Muscle layer of colon (tissue), 2 donors: ENCODE measurements at regions not wholly inside any gene's neighbourhood (a gene's known extent, or its start where the extent isn't known, plus 50 kb on each side); places are given as distances from the start of the nearest gene placed in this dataset.

ENCODE experiments used
- H3K27ac ChIP-seq: one replicate; pipeline ENCODE4 v1.7.0; 2013; ENCODE audit warnings: low read depth, mild to moderate bottlenecking, low read length, moderate library complexity
- H3K27me3 ChIP-seq, 2 donors: one replicate each; pipeline ENCODE4 v1.7.0; 2013; ENCODE audit warnings: low read length in 2 of 2, mild to moderate bottlenecking in 2 of 2; ENCODE audit not compliant: insufficient read depth in 2 of 2, control insufficient read depth in 1 of 2
- H3K36me3 ChIP-seq: one replicate; pipeline ENCODE4 v1.7.0; 2013; ENCODE audit warnings: mild to moderate bottlenecking, low read length; ENCODE audit not compliant: insufficient read depth
- H3K4me1 ChIP-seq: one replicate; pipeline ENCODE4 v1.7.0; 2013; ENCODE audit warnings: mild to moderate bottlenecking, low read length; ENCODE audit not compliant: insufficient read depth
- H3K4me3 ChIP-seq, 2 donors: one replicate each; pipeline ENCODE4 v1.7.0; 2013; ENCODE audit warnings: low read length in 2 of 2, low read depth in 1 of 2, mild to moderate bottlenecking in 1 of 2, moderate library complexity in 1 of 2
- H3K9ac ChIP-seq: one replicate; pipeline ENCODE4 v1.7.0; 2013; ENCODE audit warnings: low read length
- H3K9me3 ChIP-seq: one replicate; pipeline ENCODE4 v1.7.0; 2013; ENCODE audit warnings: mild to moderate bottlenecking, low read length
- donor health status: abdominal sarcoma.
- donor health status: Adenocarcinoma of cecum.

- H3K9me3 ChIP-seq = no peaks in the 10 kb centered on the region
- no peaks in the 10 kb centered on the region for H3K27me3 ChIP-seq
- no peak overlapping the region for H3K27ac ChIP-seq
- no peaks in the 10 kb centered on the region for H3K36me3 ChIP-seq
- H3K4me3 ChIP-seq = no peak overlapping the region
- H3K4me1 ChIP-seq = no peaks in the 10 kb centered on the region
- H3K9ac ChIP-seq = no peak overlapping the region
These were observed 57.6 kb downstream of the JRKL start for GRCh38 chr11:96447208-96448110.

- Histone ChIP-seq H3K36me3 (no peaks in the 10 kb centered on the region), H3K4me3 (no peak overlapping the region), H3K27me3 (no peaks in the 10 kb centered on the region), H3K9me3 (no peaks in the 10 kb centered on the region), H3K9ac (no peak overlapping the region), H3K27ac (no peak overlapping the region), H3K4me1 (no peaks in the 10 kb centered on the region)
These were observed 58.4 kb downstream of the JRKL start for GRCh38 chr11:96448225-96448624.

GRCh38 chr11:96456111-96456510 lies 66.3 kb downstream of the JRKL start:
- no peaks in the 10 kb centered on the region for H3K27me3 ChIP-seq
- no peaks in the 10 kb centered on the region for H3K4me1 ChIP-seq
- no peaks in the 10 kb centered on the region for H3K9me3 ChIP-seq
- H3K27ac ChIP-seq = no peak overlapping the region
- no peaks in the 10 kb centered on the region for H3K36me3 ChIP-seq
- no peak overlapping the region for H3K4me3 ChIP-seq
- no peak overlapping the region for H3K9ac ChIP-seq

GRCh38 chr11:96459751-96460150 lies 69.9 kb downstream of the JRKL start:
- Histone ChIP-seq H3K27me3 (no peaks in the 10 kb centered on the region), H3K9ac (no peak overlapping the region), H3K9me3 (no peaks in the 10 kb centered on the region), H3K4me3 (no peak overlapping the region), H3K27ac (no peak overlapping the region), H3K36me3 (no peaks in the 10 kb centered on the region), H3K4me1 (no peaks in the 10 kb centered on the region)

- no peak overlapping the region for H3K27ac ChIP-seq
- H3K9me3 ChIP-seq = no peaks in the 10 kb centered on the region
- H3K36me3 ChIP-seq = no peaks in the 10 kb centered on the region
- no peak overlapping the region for H3K4me3 ChIP-seq
- no peaks in the 10 kb centered on the region for H3K27me3 ChIP-seq
- H3K4me1 ChIP-seq = no peaks in the 10 kb centered on the region
- no peak overlapping the region for H3K9ac ChIP-seq
These were observed 72.1 kb downstream of the JRKL start for GRCh38 chr11:96461871-96462270.

- Histone ChIP-seq H3K27me3 (no peaks in the 10 kb centered on the region), H3K9me3 (no peaks in the 10 kb centered on the region), H3K4me1 (no peaks in the 10 kb centered on the region), H3K9ac (no peak overlapping the region), H3K36me3 (no peaks in the 10 kb centered on the region), H3K27ac (no peak overlapping the region), H3K4me3 (no peak overlapping the region)
These were observed 75.0 kb downstream of the JRKL start for GRCh38 chr11:96464700-96465307.

GRCh38 chr11:96465512-96465911 lies 75.7 kb downstream of the JRKL start:
- H3K4me3 ChIP-seq = no peak overlapping the region
- H3K27me3 ChIP-seq = no peaks in the 10 kb centered on the region
- no peaks in the 10 kb centered on the region for H3K4me1 ChIP-seq
- H3K36me3 ChIP-seq = no peaks in the 10 kb centered on the region
- H3K9me3 ChIP-seq = no peaks in the 10 kb centered on the region
- H3K9ac ChIP-seq = no peak overlapping the region
- H3K27ac ChIP-seq = no peak overlapping the region

GRCh38 chr11:96466607-96467006 lies 76.8 kb downstream of the JRKL start:
- no peak overlapping the region for H3K27ac ChIP-seq
- H3K36me3 ChIP-seq = no peaks in the 10 kb centered on the region
- no peak overlapping the region for H3K9ac ChIP-seq
- H3K9me3 ChIP-seq = no peaks in the 10 kb centered on the region
- H3K4me1 ChIP-seq = no peaks in the 10 kb centered on the region
- H3K27me3 ChIP-seq = no peaks in the 10 kb centered on the region
- no peak overlapping the region for H3K4me3 ChIP-seq

- H3K27ac ChIP-seq = no peak overlapping the region
These were observed 80.0 kb downstream of the JRKL start for GRCh38 chr11:96469776-96470175.

GRCh38 chr11:96470521-96470920 lies 80.7 kb downstream of the JRKL start:
- Histone ChIP-seq H3K27me3 (no peaks in the 10 kb centered on the region), H3K9ac (no peak overlapping the region), H3K36me3 (no peaks in the 10 kb centered on the region), H3K4me3 (no peak overlapping the region), H3K4me1 (no peaks in the 10 kb centered on the region), H3K27ac (no peak overlapping the region), H3K9me3 (no peaks in the 10 kb centered on the region)

More at GRCh38 chr11:96469776-96470175, 80.0 kb downstream of the JRKL start:
- Histone ChIP-seq H3K9ac (no peak overlapping the region), H3K36me3 (no peaks in the 10 kb centered on the region), H3K27me3 (no peaks in the 10 kb centered on the region), H3K9me3 (no peaks in the 10 kb centered on the region), H3K4me1 (no peaks in the 10 kb centered on the region), H3K4me3 (no peak overlapping the region)

- no peaks in the 10 kb centered on the region for H3K36me3 ChIP-seq
- no peak overlapping the region for H3K27ac ChIP-seq
- H3K9ac ChIP-seq = no peak overlapping the region
- no peak overlapping the region for H3K4me3 ChIP-seq
- no peaks in the 10 kb centered on the region for H3K27me3 ChIP-seq
- no peaks in the 10 kb centered on the region for H3K9me3 ChIP-seq
- H3K4me1 ChIP-seq = no peaks in the 10 kb centered on the region
These were observed 82.3 kb downstream of the JRKL start for GRCh38 chr11:96472085-96472484.

GRCh38 chr11:96474263-96474662 lies 84.5 kb downstream of the JRKL start:
- Histone ChIP-seq H3K9ac (no peak overlapping the region), H3K9me3 (no peaks in the 10 kb centered on the region), H3K4me3 (no peak overlapping the region), H3K4me1 (no peaks in the 10 kb centered on the region), H3K27me3 (no peaks in the 10 kb centered on the region), H3K27ac (no peak overlapping the region), H3K36me3 (no peaks in the 10 kb centered on the region)
